Heart right ventricle (tissue), 16 donors: ENCODE measurements at regions not wholly inside any gene's neighbourhood (a gene's known extent, or its start where the extent isn't known, plus 50 kb on each side); places are given as distances from the start of the nearest gene placed in this dataset.

Experiments used
- ATAC-seq, 8 donors: fragments of 200-7000 bp; cut with Tn5 transposase; one replicate each; pipeline ENCODE4 v1.9.1; 2020; ENCODE audit warnings: mild to moderate bottlenecking in 8 of 8, moderate library complexity in 8 of 8, moderate number of reproducible peaks in 1 of 8
- DNase-seq, 2 donors: peaks; one replicate each; pipeline ENCODE4 v3.0.0-alpha.2; 2020
- H3K27ac ChIP-seq, 10 donors: fragments of 200-600 bp; sonication (generic) in 2 of 10; one replicate each; pipeline versions ENCODE4 v1.5.0 to v1.8.0; 2020 to 2022; ENCODE audit warnings: mild to moderate bottlenecking in 3 of 10
- H3K27me3 ChIP-seq, 7 donors: fragments of 200-600 bp; one replicate each; pipeline ENCODE4 v1.8.0; 2021 to 2022; ENCODE audit warnings: mild to moderate bottlenecking in 2 of 7
- H3K36me3 ChIP-seq, 9 donors: fragments of 200-600 bp; sonication (generic) in 1 of 9; one replicate each; pipeline versions ENCODE4 v1.5.0 to v1.8.0; 2020 to 2022; ENCODE audit warnings: mild to moderate bottlenecking in 2 of 9
- H3K4me1 ChIP-seq, 9 donors: fragments of 200-600 bp; sonication (generic) in 1 of 9; one replicate each; pipeline versions ENCODE4 v1.5.0 to v1.8.0; 2020 to 2022; ENCODE audit warnings: mild to moderate bottlenecking in 4 of 9
- H3K4me3 ChIP-seq, 10 donors: fragments of 200-600 bp; sonication (generic) in 2 of 10; one replicate each; pipeline versions ENCODE4 v1.5.0 to v1.8.0; 2020 to 2022; ENCODE audit warnings: mild to moderate bottlenecking in 7 of 10, moderate library complexity in 2 of 10
- H3K9me3 ChIP-seq, 11 donors: fragments of 200-600 bp in 10 of 11; sonication (generic) in 2 of 11; one replicate each; pipeline versions ENCODE4 v1.5.0 to v1.8.0; 2013 to 2022; ENCODE audit warnings: mild to moderate bottlenecking in 2 of 11, control low read depth in 1 of 11, moderate library complexity in 1 of 11
- CTCF ChIP-seq, 9 donors: fragments of 200-600 bp; sonication (generic) in 2 of 9; IDR thresholded peaks; one replicate each; pipeline versions ENCODE4 v1.5.0 to v1.8.0; 2021 to 2022; ENCODE audit warnings: antibody characterized with exemption in 9 of 9, mild to moderate bottlenecking in 5 of 9, moderate library complexity in 1 of 9
- WGBS, 2 donors: extraction: QIAGEN DNeasy Blood & Tissue Kit; methylation state at CpG; one replicate each; pipeline ENCODE4 v1.1.7; 2013; ENCODE audit warnings: inconsistent platforms in 1 of 2; 5-methylcytosine and 5-hydroxymethylcytosine counted together
- intact Hi-C, 10 donors: fragments of 100-400 bp; cut with DNase I; formaldehyde crosslinking; loops; one replicate each; pipeline versions ENCODE4 v1.11.1 to v1.14.2; 2022
- donor health status: Arrhythmogenic right ventricular cardiomyopathy.
- donor health status: ischemic (EF 13 %, LVEDD 7.1; RV severe dilation, severe dysfunction).
- donor health status: healthy with polysubstance abuse.
- donor health status: DM: no; HTN: yes; CAD: no.
- donor health status: DM: no; HTN: no; CAD: no.
- donor health status: ischemic (EF 25% LVEDD 6.9; RV normal size, moderate dysfunction).
- donor health status: ischemic (EF 25% LVEDD 5.7; RV mildly dilated, moderate dysfunction).
- donor health status: healthy.
- donor health status: DM: yes; HTN: yes; CAD: no.
- donor health status: Ischemic cardiomyopathy.
- donor health status: ischemic (EF 35%, LVEDD 5.7; RV mildly dilated, moderate dysfunction).
- donor health status: nonischemic (EF 11% LVEDD 7.7; RV severe dilation, severe dysfunction).
- donor health status: DM: yes; HTN: yes; CAD: no.
- donor health status: PGD.
- donor health status: ischemic (EF 29% LVEDD 5.4; RV normal size, mild dysfunction).
- donor health status: nonischemic (EF 23%, LVEDD 6.1; RV moderate dilation, normal function).

GRCh38 chr3:194253270-194253669 lies 97.9 kb downstream of the CPN2 start:
- WGBS, 2 donors: 74 to 84% methylated on average over 4 of the region's 4 CpGs
- H3K27ac ChIP-seq: no peak overlapping the region
- ATAC-seq (no peak), DNase-seq (no peak)
- H3K4me3 ChIP-seq: no peak overlapping the region
- H3K9me3 ChIP-seq: peaks cover 0 to 6% (median 4%) of the 10 kb centered on the region in 11 donors
- H3K27me3 ChIP-seq: peaks cover 0 to 4% (median 0%) of the 10 kb centered on the region in 7 donors
- intact Hi-C loops: loop anchor here in 3 of 10 donors (5.0 kb wide), 3 partner anchors 86 to 111 kb away; no protein-coding TSS in a partner anchor
- H3K4me1 ChIP-seq: peaks cover 8 to 57% (median 35%) of the 10 kb centered on the region in 9 donors
- no peak for TF ChIP-seq CTCF (IDR thresholded peaks at IDR 0.05)
- no peaks in the 10 kb centered on the region for H3K36me3 ChIP-seq

- Histone ChIP-seq H3K9me3 (peaks cover 0 to 9% (median 6%) of the 10 kb centered on the region in 11 donors), H3K36me3 (no peaks in the 10 kb centered on the region), H3K27ac (no peak overlapping the region), H3K4me3 (no peak overlapping the region), H3K27me3 (peaks cover 0 to 4% (median 0%) of the 10 kb centered on the region in 7 donors), H3K4me1 (peaks cover 8 to 53% (median 35%) of the 10 kb centered on the region in 9 donors)
- ATAC-seq: no peak
- no peak for TF ChIP-seq CTCF (IDR thresholded peaks at IDR 0.05)
- intact Hi-C loops: loop anchor here in 3 of 10 donors (5.0 kb wide), 3 partner anchors 87 to 112 kb away; no protein-coding TSS in a partner anchor
- 97 to 99% methylated on average over 7 of the region's 7 CpGs for WGBS, 2 donors
- no peak for DNase-seq
Measured at GRCh38 chr3:194254040-194254439, 97.1 kb downstream of the CPN2 start.

- 40 to 48% methylated on average over 19 of the region's 19 CpGs for WGBS, 2 donors
- Histone ChIP-seq H3K4me3 (peak overlapping the region in 1 of 10 donors; percentile 30), H3K9me3 (peaks cover 0 to 9% (median 6%) of the 10 kb centered on the region in 11 donors), H3K4me1 (peaks cover 6 to 39% (median 27%) of the 10 kb centered on the region in 9 donors), H3K36me3 (no peaks in the 10 kb centered on the region), H3K27ac (peak overlapping the region in 7 of 10 donors; percentile 27 to 83 (median 68)), H3K27me3 (peaks cover 0 to 4% (median 0%) of the 10 kb centered on the region in 7 donors)
- no peak for TF ChIP-seq CTCF (IDR thresholded peaks at IDR 0.05)
- ATAC-seq: peak; percentile 82 to 94 (median 86)
- intact Hi-C loops: loop anchor here in 1 of 10 donors (5.0 kb wide), 1 partner anchor 253 kb away; no protein-coding TSS in a partner anchor
- DNase-seq: peak; percentile 76 to 89
Measured at GRCh38 chr3:194255252-194256039, 95.7 kb downstream of the CPN2 start.

GRCh38 chr3:194256040-194256945 lies 94.8 kb downstream of the CPN2 start:
- Histone ChIP-seq H3K4me3 (no peak overlapping the region), H3K27me3 (peaks cover 0 to 4% (median 0%) of the 10 kb centered on the region in 7 donors), H3K4me1 (peaks cover 0 to 30% (median 22%) of the 10 kb centered on the region in 9 donors), H3K27ac (peak overlapping the region in 7 of 10 donors; percentile 27 to 83 (median 68)), H3K9me3 (peaks cover 0 to 9% (median 6%) of the 10 kb centered on the region in 11 donors), H3K36me3 (no peaks in the 10 kb centered on the region)
- TF ChIP-seq CTCF (IDR thresholded peaks at IDR 0.05): no peak
- ATAC-seq (no peak), DNase-seq (no peak)
- 92 to 93% methylated on average over 12 of the region's 12 CpGs for WGBS, 2 donors
- intact Hi-C loops: loop anchor here in 1 of 10 donors (5.0 kb wide), 1 partner anchor 254 kb away; no protein-coding TSS in a partner anchor
